Loucy (cell line): ENCODE measurements at regions not wholly inside any gene's neighbourhood (a gene's known extent, or its start where the extent isn't known, plus 50 kb on each side); places are given as distances from the start of the nearest gene placed in this dataset.

Source experiments
- H2AFZ ChIP-seq: fragments of 200-600 bp; sonication (generic); 2 replicates; pipeline ENCODE4 v1.6.0; 2016; ENCODE audit warnings: antibody characterized with exemption, mild to moderate bottlenecking, low read length, moderate library complexity
- H3F3A ChIP-seq: fragments of 200-600 bp; 2 replicates; pipeline ENCODE4 v1.6.0; 2016; ENCODE audit warnings: antibody characterized with exemption, low read depth, mild to moderate bottlenecking
- H3K27me3 ChIP-seq: fragments of 200-600 bp; sonication (generic); 2 replicates; pipeline ENCODE4 v1.6.1; 2014; ENCODE audit warnings: low read length, mild to moderate bottlenecking; ENCODE audit not compliant: insufficient read depth, poor library complexity, severe bottlenecking
- H3K36me3 ChIP-seq: fragments of 200-600 bp; sonication (generic); 2 replicates; pipeline ENCODE4 v1.6.1; 2016; ENCODE audit warnings: low read length; ENCODE audit not compliant: insufficient read depth
- H3K4me1 ChIP-seq: fragments of 200-600 bp; sonication (generic); 2 replicates; pipeline ENCODE4 v1.5.1; 2014; ENCODE audit warnings: low read length, mild to moderate bottlenecking; ENCODE audit not compliant: insufficient read depth, poor library complexity, severe bottlenecking
- H3K4me2 ChIP-seq: fragments of 200-600 bp; sonication (generic); 2 replicates; pipeline ENCODE4 v1.6.0; 2014; ENCODE audit warnings: antibody characterized with exemption, low read length, low read depth, mild to moderate bottlenecking; ENCODE audit not compliant: poor library complexity, severe bottlenecking
- H3K4me3 ChIP-seq: fragments of 200-600 bp; sonication (generic); 2 replicates; pipeline ENCODE4 v1.5.1; 2014; ENCODE audit warnings: low read length, mild to moderate bottlenecking, mixed read lengths; ENCODE audit not compliant: poor library complexity, severe bottlenecking
- H3K79me2 ChIP-seq: fragments of 200-600 bp; sonication (generic); 2 replicates; pipeline ENCODE4 v1.6.1; 2014; ENCODE audit warnings: low read length; ENCODE audit not compliant: insufficient read depth
- H3K9ac ChIP-seq: fragments of 200-600 bp; sonication (generic); 2 replicates; pipeline ENCODE4 v1.6.0; 2014; ENCODE audit warnings: mild to moderate bottlenecking, low read depth, low read length, moderate library complexity; ENCODE audit not compliant: poor library complexity, severe bottlenecking
- H3K9me2 ChIP-seq: fragments of 200-600 bp; sonication (generic); replicated peaks from 2 replicates; pipeline ENCODE4 v1.6.1; 2016; ENCODE audit warnings: low read depth, low read length, mixed read lengths
- H3K9me3 ChIP-seq: fragments of 200-600 bp; sonication (generic); 2 replicates; pipeline ENCODE4 v1.6.1; 2014; ENCODE audit warnings: mild to moderate bottlenecking, antibody characterized with exemption, low read length, low read depth; ENCODE audit not compliant: insufficient read depth
- H4K20me1 ChIP-seq: fragments of 200-600 bp; sonication (generic); 2 replicates; pipeline ENCODE4 v1.6.0; 2014; ENCODE audit warnings: antibody characterized with exemption, low read length, mild to moderate bottlenecking; ENCODE audit not compliant: insufficient read depth, poor library complexity, severe bottlenecking
- EZH2phosphoT487 ChIP-seq: fragments of 200-600 bp; IDR thresholded peaks from 2 replicates; pipeline ENCODE4 v1.6.1; 2018; ENCODE audit warnings: antibody characterized with exemption, mild to moderate bottlenecking, moderate library complexity, borderline replicate concordance
- TF ChIP-seq, protein P1 (sequence below): fragments of 200-600 bp; sonication (generic); conservative IDR thresholded peaks from 2 replicates; pipeline ENCODE4 v1.5.1; 2014; ENCODE audit warnings: mild to moderate bottlenecking, antibody characterized with exemption, low read length

DNA sequence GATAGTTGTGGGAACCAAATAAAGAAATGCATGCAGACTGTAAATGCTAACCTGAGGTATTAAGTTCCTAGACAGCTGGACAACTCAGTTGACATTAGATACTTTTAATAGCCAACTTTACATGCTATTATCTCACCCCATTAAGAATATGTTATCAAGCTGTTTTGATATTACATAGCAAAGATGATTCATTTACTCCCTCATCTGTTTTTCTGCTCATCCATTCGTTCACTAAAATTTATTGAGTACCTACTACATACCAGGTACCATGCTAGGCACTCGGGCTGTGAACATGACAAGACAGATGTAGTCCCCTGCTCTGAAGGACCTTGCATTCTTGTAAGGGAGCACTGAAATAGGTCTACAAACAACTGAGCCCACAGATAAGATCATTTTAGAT is 192.4 kb downstream of the DACT1 start:
- no peaks in the 10 kb centered on the region for H3K27me3 ChIP-seq
- H2AFZ ChIP-seq: no peak overlapping the region
- H3K9me2 ChIP-seq: no peaks in the 10 kb centered on the region
- H3K4me1 ChIP-seq: no peaks in the 10 kb centered on the region
- TF ChIP-seq, protein P1, sequence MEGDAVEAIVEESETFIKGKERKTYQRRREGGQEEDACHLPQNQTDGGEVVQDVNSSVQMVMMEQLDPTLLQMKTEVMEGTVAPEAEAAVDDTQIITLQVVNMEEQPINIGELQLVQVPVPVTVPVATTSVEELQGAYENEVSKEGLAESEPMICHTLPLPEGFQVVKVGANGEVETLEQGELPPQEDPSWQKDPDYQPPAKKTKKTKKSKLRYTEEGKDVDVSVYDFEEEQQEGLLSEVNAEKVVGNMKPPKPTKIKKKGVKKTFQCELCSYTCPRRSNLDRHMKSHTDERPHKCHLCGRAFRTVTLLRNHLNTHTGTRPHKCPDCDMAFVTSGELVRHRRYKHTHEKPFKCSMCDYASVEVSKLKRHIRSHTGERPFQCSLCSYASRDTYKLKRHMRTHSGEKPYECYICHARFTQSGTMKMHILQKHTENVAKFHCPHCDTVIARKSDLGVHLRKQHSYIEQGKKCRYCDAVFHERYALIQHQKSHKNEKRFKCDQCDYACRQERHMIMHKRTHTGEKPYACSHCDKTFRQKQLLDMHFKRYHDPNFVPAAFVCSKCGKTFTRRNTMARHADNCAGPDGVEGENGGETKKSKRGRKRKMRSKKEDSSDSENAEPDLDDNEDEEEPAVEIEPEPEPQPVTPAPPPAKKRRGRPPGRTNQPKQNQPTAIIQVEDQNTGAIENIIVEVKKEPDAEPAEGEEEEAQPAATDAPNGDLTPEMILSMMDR: no peak
- no peak for TF ChIP-seq EZH2phosphoT487
- H3K4me2 ChIP-seq: no peak overlapping the region
- no peaks in the 10 kb centered on the region for H3K79me2 ChIP-seq
- H3K4me3 ChIP-seq: no peak overlapping the region
- H3K9me3 ChIP-seq: no peaks in the 10 kb centered on the region; the same call in 1 of the 2 replicates
- no peaks in the 10 kb centered on the region for H4K20me1 ChIP-seq
- H3K36me3 ChIP-seq: no peaks in the 10 kb centered on the region
- no peaks in the 10 kb centered on the region for H3F3A ChIP-seq
- H3K9ac ChIP-seq: no peak overlapping the region

DNA sequence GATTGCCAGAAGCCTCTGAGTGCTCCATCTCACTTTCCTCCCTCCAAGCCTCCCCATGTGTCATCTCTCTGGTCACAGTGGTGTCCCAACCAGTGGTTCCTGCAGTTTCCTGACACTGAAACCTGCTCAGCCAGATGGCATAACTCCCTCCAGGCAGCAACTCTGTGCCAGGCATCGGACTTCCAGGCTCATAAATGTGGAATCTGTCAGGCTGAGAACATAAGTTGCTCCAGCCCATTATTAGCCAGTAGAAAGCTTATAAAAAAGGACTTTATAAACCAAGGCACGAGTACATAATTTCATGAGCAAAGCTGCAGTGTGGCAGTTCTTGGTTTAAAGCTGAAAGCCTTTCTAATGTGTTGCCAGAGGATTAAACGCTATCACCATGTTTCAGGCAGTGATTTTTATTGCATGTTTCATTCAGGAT is 194.3 kb downstream of the DACT1 start:
- Histone ChIP-seq H3K4me3 (no peak overlapping the region), H3K9me2 (no peaks in the 10 kb centered on the region), H3K4me2 (no peak overlapping the region), H3K4me1 (no peaks in the 10 kb centered on the region), H4K20me1 (no peaks in the 10 kb centered on the region), H3K36me3 (no peaks in the 10 kb centered on the region), H3K79me2 (no peaks in the 10 kb centered on the region), H3K9ac (no peak overlapping the region), H3K27me3 (no peaks in the 10 kb centered on the region), H3F3A (no peaks in the 10 kb centered on the region), H2AFZ (no peak overlapping the region), H3K9me3 (no peaks in the 10 kb centered on the region; the same call in 1 of the 2 replicates)
- TF ChIP-seq, protein P1: no peak
- no peak for TF ChIP-seq EZH2phosphoT487

- H3K9me2 ChIP-seq: no peaks in the 10 kb centered on the region
- no peaks in the 10 kb centered on the region for H3K4me1 ChIP-seq
- no peaks in the 10 kb centered on the region for H3K27me3 ChIP-seq
- no peaks in the 10 kb centered on the region for H4K20me1 ChIP-seq
- no peaks in the 10 kb centered on the region for H3K9me3 ChIP-seq
- no peak overlapping the region for H3K4me3 ChIP-seq
- no peak overlapping the region for H3K4me2 ChIP-seq
- H3K9ac ChIP-seq: no peak overlapping the region
- no peak overlapping the region for H2AFZ ChIP-seq
- no peaks in the 10 kb centered on the region for H3K36me3 ChIP-seq
- TF ChIP-seq EZH2phosphoT487: no peak
- H3K79me2 ChIP-seq: no peaks in the 10 kb centered on the region
- H3F3A ChIP-seq: no peaks in the 10 kb centered on the region
These were observed 196.0 kb downstream of the DACT1 start for GRCh38 chr14:58833634-58834378.
